Daoy (cell line): ENCODE measurements at regions not wholly inside any gene's neighbourhood (a gene's known extent, or its start where the extent isn't known, plus 50 kb on each side); places are given as distances from the start of the nearest gene placed in this dataset.
A peak's percentile ranks its signal among the peaks of the same experiment; 100 is the strongest.
"Not testable (repeated sequence)": the region's sequence is repeated elsewhere in the genome, so short reads cannot be mapped to it uniquely, and the experiment has no call there.

Experiments used
- DNase-seq: peaks from one replicate; pipeline ENCODE4 v3.0.0-alpha.2; 2015; ENCODE audit warnings: low read depth

- no peak for DNase-seq
Observed at GRCh38 chr2:242004223-242004901, 134.8 kb downstream of the RTP5 start.

- no peak for DNase-seq
Observed at GRCh38 chr2:242004902-242005230, 135.3 kb downstream of the RTP5 start.

- not testable (repeated sequence) for DNase-seq
Observed at GRCh38 chr2:242006091-242006634, 136.6 kb downstream of the RTP5 start.

GRCh38 chr2:242008908-242009307 lies 139.4 kb downstream of the RTP5 start:
- not testable (repeated sequence) for DNase-seq

GRCh38 chr2:242009846-242010245 lies 140.3 kb downstream of the RTP5 start:
- not testable (repeated sequence) for DNase-seq

GRCh38 chr2:242010252-242011166 lies 141.0 kb downstream of the RTP5 start:
- not testable (repeated sequence) for DNase-seq

GRCh38 chr2:242011167-242011513 lies 141.6 kb downstream of the RTP5 start:
- DNase-seq: no peak

- no peak for DNase-seq
Observed at GRCh38 chr2:242011516-242011915, 142.0 kb downstream of the RTP5 start.

GRCh38 chr2:242011991-242012764 lies 142.6 kb downstream of the RTP5 start:
- no peak for DNase-seq

- DNase-seq: no peak
Observed at GRCh38 chr2:242012956-242013764, 143.6 kb downstream of the RTP5 start.

- DNase-seq: no peak
Observed at GRCh38 chr2:242013771-242014170, 144.2 kb downstream of the RTP5 start.

GRCh38 chr2:242015108-242016065 lies 145.9 kb downstream of the RTP5 start:
- no peak for DNase-seq

- no peak for DNase-seq
Observed at GRCh38 chr2:242017086-242017485, 147.6 kb downstream of the RTP5 start.

- DNase-seq: not testable (repeated sequence)
Observed at GRCh38 chr2:242018416-242018815, 148.9 kb downstream of the RTP5 start.

GRCh38 chr2:242019344-242019743 lies 149.8 kb downstream of the RTP5 start:
- DNase-seq: no peak

- peak; percentile 9 for DNase-seq
Observed at GRCh38 chr2:242020196-242021004, 150.9 kb downstream of the RTP5 start.

- no peak for DNase-seq
Observed at GRCh38 chr2:242022550-242023290, 153.2 kb downstream of the RTP5 start.

GRCh38 chr2:242024751-242025355 lies 155.3 kb downstream of the RTP5 start:
- no peak for DNase-seq
